ENCODE measurements at regions not wholly inside any gene's neighbourhood (a gene's known extent, or its start where the extent isn't known, plus 50 kb on each side); places are given as distances from the start of the nearest gene placed in this dataset.

DNA sequence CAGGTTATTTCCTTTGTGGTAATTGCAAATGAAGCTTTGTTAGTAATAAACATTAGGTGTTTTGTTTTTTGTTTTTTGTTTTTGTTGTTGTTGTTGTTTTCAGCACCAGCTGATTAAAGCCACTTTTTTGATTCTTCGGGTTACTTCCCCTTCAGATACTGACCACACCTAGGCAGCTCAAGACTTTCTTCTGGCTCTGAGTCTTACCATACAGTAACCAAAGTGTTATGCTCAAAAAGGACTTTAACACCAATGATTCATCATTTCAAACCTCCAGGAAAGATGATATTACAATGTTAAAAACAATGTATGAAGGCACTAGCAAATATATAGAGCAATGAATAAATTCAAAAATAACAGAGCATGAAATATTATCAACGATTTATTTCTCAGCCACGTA is 265.2 kb upstream of the SP8 start:
- TF ChIP-seq, protein P1, sequence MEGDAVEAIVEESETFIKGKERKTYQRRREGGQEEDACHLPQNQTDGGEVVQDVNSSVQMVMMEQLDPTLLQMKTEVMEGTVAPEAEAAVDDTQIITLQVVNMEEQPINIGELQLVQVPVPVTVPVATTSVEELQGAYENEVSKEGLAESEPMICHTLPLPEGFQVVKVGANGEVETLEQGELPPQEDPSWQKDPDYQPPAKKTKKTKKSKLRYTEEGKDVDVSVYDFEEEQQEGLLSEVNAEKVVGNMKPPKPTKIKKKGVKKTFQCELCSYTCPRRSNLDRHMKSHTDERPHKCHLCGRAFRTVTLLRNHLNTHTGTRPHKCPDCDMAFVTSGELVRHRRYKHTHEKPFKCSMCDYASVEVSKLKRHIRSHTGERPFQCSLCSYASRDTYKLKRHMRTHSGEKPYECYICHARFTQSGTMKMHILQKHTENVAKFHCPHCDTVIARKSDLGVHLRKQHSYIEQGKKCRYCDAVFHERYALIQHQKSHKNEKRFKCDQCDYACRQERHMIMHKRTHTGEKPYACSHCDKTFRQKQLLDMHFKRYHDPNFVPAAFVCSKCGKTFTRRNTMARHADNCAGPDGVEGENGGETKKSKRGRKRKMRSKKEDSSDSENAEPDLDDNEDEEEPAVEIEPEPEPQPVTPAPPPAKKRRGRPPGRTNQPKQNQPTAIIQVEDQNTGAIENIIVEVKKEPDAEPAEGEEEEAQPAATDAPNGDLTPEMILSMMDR (IDR thresholded peaks at IDR 0.05; ENCODE audit: control insufficient read depth, insufficient read depth, low read depth, low read length, missing control alignments) = no peak
- no peak for DNase-seq (ENCODE audit: low read depth)
- no peak overlapping the region for H3K4me3 ChIP-seq (ENCODE audit: control insufficient read depth, low read depth, low read length)

DNA sequence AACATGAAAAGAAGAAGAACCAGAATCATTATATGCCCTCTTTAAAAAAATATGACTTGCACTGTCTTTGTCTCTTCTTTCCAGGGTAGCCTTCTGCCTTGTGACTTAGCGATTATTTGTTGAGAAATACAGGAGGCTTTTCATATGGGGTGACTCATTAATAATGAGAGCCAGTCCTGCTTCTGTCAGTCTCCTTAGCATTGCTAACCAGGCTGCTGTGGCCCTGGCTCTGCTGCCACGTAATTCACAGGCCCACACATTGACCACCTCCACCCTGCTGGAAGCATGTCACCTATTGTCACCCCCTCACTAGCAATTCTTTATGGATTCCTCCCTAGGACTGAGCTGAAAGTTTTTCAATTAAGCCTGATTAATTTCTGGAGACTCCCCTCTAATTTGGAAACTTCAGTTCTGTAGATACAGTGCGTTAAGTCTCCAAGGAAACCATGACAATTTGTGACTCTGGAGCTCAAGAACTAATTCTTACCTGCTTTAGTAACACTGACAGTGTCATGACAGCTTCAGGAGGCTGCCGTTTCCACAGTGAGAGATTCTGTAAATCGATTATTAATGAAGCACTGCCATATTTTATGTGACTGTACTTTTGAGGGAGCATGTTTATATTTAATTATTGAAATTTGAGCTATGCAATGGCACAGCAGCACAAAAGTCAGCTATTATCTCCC is 267.9 kb upstream of the SP8 start:
- no peak for DNase-seq (ENCODE audit: low read depth)
- H3K4me3 ChIP-seq (ENCODE audit: control insufficient read depth, low read depth, low read length) = no peak overlapping the region
- TF ChIP-seq, protein P1 (IDR thresholded peaks at IDR 0.05; ENCODE audit: control insufficient read depth, insufficient read depth, low read depth, low read length, missing control alignments) = no peak

DNA sequence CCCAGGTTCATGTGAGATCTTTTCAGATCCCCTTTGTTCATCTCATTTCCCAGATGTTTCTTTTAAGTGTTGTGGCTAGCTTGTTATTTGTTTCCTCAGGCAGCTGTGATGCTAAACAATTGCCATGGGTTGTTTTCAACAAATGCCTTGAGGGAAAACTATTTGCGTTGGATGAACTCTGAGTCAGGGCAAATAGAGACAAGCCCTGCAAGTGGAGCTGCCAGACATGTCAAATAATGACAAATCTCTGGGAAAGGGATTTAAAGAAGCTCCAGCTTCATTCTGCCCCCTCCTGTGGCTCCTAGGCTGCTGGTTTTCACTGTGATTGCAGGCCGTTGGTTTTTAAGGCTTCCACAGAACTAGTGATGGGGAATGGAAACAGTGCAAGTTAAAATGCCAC is 272.4 kb upstream of the SP8 start:
- TF ChIP-seq, protein P1 (IDR thresholded peaks at IDR 0.05; ENCODE audit: control insufficient read depth, insufficient read depth, low read depth, low read length, missing control alignments) = no peak
- no peak for DNase-seq (ENCODE audit: low read depth)
- H3K4me3 ChIP-seq (ENCODE audit: control insufficient read depth, low read depth, low read length) = no peak overlapping the region

DNA sequence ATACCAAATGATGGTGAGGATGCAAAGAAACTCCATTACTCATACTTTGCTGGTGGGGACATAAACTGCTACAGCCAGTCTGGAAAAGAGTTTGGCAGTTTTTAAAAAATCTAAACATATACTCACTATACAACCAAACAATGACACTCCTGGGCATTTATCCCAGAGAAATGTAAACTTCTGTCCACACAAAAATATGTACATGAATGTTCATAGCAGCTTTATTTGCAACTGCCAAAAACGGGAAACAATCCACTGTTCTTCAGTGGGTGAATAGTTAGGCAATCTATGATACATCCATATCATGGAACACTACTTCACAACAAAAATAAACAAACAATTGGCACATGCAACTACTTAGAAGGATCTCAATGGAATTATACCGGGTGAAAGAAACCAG is 276.4 kb upstream of the SP8 start:
- TF ChIP-seq, protein P1 (IDR thresholded peaks at IDR 0.05; ENCODE audit: control insufficient read depth, insufficient read depth, low read depth, low read length, missing control alignments) = no peak
- H3K4me3 ChIP-seq (ENCODE audit: control insufficient read depth, low read depth, low read length) = no peak overlapping the region
- DNase-seq (ENCODE audit: low read depth) = no peak

DNA sequence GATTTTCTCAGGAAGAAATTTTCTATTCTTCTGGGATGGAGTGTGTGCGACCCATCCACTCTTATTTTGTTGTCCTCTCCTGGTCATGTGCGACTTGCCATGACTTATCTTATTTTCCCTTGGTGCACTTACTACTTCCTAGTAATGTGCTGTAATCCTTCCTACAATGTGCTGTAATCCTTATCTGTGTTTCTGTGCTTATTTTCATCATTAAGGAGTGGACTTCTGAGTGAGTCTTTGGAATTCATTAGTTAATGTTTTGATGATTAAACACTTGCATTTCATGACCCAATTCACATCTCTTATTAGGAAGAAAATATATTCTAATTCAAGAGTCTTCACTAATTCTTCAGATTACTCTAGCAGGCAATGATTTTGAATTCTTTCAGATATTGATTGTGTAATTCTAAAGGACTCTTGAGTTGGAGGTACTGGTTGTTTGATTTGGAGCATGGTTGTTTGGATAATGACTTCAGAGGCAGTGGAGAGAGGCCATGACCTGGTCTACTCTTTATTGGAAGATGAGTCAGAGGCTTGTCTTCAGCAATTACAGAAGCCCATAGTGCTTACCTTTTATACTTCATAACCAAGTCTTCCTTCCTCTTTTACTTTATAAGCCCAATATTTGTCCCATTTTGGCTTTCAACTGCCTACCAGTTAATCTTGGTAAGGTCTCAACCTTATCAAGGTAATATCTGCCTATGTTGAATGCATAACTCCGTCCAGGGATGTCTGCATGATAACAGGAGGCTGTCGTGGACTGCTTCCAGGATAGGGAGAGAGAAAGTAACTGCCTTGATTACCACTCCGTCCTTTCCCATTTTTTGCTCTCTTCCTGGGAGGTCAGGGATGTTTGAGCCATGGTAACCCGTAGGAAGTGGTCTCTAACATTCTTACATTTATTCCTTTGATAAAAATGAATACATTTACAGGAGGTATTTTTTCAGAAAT is 278.3 kb upstream of the SP8 start:
- TF ChIP-seq, protein P1 (IDR thresholded peaks at IDR 0.05; ENCODE audit: control insufficient read depth, insufficient read depth, low read depth, low read length, missing control alignments) = no peak
- no peak overlapping the region for H3K4me3 ChIP-seq (ENCODE audit: control insufficient read depth, low read depth, low read length)
- no peak for DNase-seq (ENCODE audit: low read depth)

DNA sequence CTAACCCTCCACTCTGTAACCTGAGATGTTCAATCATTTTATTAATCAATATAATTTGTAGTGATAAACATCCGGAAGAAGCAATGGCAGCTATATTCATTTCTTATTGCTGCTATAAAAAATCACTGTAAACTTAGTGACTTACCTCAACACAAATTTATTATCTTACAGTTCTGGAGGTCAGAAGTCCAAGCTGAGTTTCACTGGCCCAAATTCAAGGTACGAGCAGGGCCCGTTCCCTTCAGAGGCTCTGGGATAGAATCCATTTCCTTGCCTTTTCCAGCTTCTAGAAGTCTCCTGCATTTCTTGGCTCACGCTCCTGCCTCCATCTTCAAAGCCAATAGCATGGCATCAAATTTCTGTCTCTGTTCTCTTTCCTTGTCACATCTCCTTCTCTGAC is 279.5 kb upstream of the SP8 start:
- TF ChIP-seq, protein P1 (IDR thresholded peaks at IDR 0.05; ENCODE audit: control insufficient read depth, insufficient read depth, low read depth, low read length, missing control alignments) = no peak
- no peak overlapping the region for H3K4me3 ChIP-seq (ENCODE audit: control insufficient read depth, low read depth, low read length)
- no peak for DNase-seq (ENCODE audit: low read depth)
